Vagina (tissue), 2 donors: ENCODE measurements at regions not wholly inside any gene's neighbourhood (a gene's known extent, or its start where the extent isn't known, plus 50 kb on each side); places are given as distances from the start of the nearest gene placed in this dataset.

Experiments
- DNase-seq, 2 donors: peaks; one replicate each; pipeline ENCODE4 v3.0.0-alpha.2; 2017; ENCODE audit errors: extremely low spot score in 2 of 2
- H3K27ac ChIP-seq: fragments of 200-600 bp; sonication (generic); one replicate; pipeline ENCODE4 v1.5.1; 2019
- H3K27me3 ChIP-seq: fragments of 200-600 bp; sonication (generic); one replicate; pipeline ENCODE4 v1.5.1; 2019
- H3K36me3 ChIP-seq, 2 donors: fragments of 200-600 bp; sonication (generic); one replicate each; pipeline ENCODE4 v1.5.1; 2017 to 2019
- H3K4me1 ChIP-seq: fragments of 200-600 bp; sonication (generic); one replicate; pipeline ENCODE4 v1.5.1; 2019
- H3K4me3 ChIP-seq, 2 donors: fragments of 200-600 bp; sonication (generic); 1 replicate in 1 of 2; 2 replicates in 1 of 2; pipeline ENCODE4 v1.5.1; 2016 to 2019
- H3K9me3 ChIP-seq: fragments of 200-600 bp; sonication (generic); one replicate; pipeline ENCODE4 v1.5.1; 2019
- POLR2A ChIP-seq, 2 donors: fragments of 450-650 bp; IDR thresholded peaks; one replicate each; pipeline ENCODE4 v1.6.1; 2017; ENCODE audit warnings: antibody characterized with exemption in 2 of 2, mild to moderate bottlenecking in 2 of 2, moderate library complexity in 2 of 2
- POLR2AphosphoS5 ChIP-seq, 2 donors: sonication (generic); formaldehyde crosslinking; IDR thresholded peaks; one replicate each; pipeline ENCODE4 v1.9.0; 2017; ENCODE audit warnings: antibody characterized with exemption in 2 of 2, mild to moderate bottlenecking in 2 of 2, low read depth in 1 of 2; ENCODE audit not compliant: insufficient read depth in 1 of 2
- intact Hi-C: fragments of 100-400 bp; cut with DNase I; formaldehyde crosslinking; loops from one replicate; pipeline ENCODE4 v1.15.1; 2023
- TF ChIP-seq, protein P1 (sequence below), 3 experiments: fragments of 450-650 bp in 2 of 3; fragments of 200-600 bp in 1 of 3; sonication (generic) in 1 of 3; IDR thresholded peaks; one replicate each; pipeline ENCODE4 v1.5.1; 2017 to 2019; ENCODE audit warnings: antibody characterized with exemption in 3 of 3, mild to moderate bottlenecking in 2 of 3, moderate library complexity in 2 of 3

DNA sequence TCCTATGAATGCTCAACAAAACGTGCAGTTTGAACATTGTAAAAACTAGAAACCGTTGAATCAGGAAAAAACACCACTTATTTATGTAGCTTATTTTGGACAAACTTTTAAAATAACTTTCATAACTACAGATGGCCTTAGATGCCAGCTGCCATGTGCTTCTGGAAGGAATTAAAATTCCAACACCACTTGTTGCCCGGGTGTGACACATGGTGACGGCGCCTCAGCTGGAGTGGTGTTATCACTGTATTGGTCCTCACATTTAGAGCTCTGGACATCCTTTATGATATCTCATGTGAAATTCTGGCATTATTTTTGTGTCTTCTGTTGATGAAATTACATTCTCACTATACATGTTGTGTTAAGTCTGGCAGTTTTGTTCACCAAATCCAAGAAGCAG is 211.0 kb downstream of the IPO8 start:
- H3K4me1 ChIP-seq: no peaks in the 10 kb centered on the region
- H3K27me3 ChIP-seq: no peaks in the 10 kb centered on the region
- no peak overlapping the region for H3K4me3 ChIP-seq
- TF ChIP-seq POLR2A (IDR thresholded peaks at IDR 0.05) (no peak), POLR2AphosphoS5 (IDR thresholded peaks at IDR 0.05; ENCODE audit: insufficient read depth in 1 of 2, low read depth in 1 of 2) (no peak)
- TF ChIP-seq, protein P1, sequence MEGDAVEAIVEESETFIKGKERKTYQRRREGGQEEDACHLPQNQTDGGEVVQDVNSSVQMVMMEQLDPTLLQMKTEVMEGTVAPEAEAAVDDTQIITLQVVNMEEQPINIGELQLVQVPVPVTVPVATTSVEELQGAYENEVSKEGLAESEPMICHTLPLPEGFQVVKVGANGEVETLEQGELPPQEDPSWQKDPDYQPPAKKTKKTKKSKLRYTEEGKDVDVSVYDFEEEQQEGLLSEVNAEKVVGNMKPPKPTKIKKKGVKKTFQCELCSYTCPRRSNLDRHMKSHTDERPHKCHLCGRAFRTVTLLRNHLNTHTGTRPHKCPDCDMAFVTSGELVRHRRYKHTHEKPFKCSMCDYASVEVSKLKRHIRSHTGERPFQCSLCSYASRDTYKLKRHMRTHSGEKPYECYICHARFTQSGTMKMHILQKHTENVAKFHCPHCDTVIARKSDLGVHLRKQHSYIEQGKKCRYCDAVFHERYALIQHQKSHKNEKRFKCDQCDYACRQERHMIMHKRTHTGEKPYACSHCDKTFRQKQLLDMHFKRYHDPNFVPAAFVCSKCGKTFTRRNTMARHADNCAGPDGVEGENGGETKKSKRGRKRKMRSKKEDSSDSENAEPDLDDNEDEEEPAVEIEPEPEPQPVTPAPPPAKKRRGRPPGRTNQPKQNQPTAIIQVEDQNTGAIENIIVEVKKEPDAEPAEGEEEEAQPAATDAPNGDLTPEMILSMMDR (IDR thresholded peaks at IDR 0.05): no peak
- no peaks in the 10 kb centered on the region for H3K36me3 ChIP-seq
- H3K27ac ChIP-seq: no peak overlapping the region
- DNase-seq: no peak
- intact Hi-C loops: no loop called here
- no peaks in the 10 kb centered on the region for H3K9me3 ChIP-seq

DNA sequence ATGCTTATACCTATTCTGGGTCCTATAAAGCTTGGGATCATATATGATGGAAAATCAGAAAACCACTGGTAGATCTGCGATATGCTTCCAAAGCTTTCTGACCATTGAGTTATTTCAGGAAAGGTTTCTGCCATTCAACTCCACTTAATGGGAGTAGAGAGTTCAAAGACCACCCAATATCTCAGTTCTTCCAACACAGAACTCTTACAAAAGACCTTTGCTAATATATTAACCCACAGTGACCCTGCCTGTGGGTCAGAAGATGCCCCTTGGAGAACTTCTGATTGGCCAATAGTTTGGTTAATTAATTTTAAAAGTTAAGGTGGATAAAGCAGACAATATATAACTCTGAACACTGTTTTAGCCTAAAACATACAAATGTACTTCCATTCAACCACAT is 213.0 kb downstream of the IPO8 start:
- H3K27me3 ChIP-seq: no peaks in the 10 kb centered on the region
- no peak overlapping the region for H3K27ac ChIP-seq
- no peaks in the 10 kb centered on the region for H3K36me3 ChIP-seq
- TF ChIP-seq POLR2A (IDR thresholded peaks at IDR 0.05) (no peak), POLR2AphosphoS5 (IDR thresholded peaks at IDR 0.05; ENCODE audit: insufficient read depth in 1 of 2, low read depth in 1 of 2) (no peak)
- TF ChIP-seq, protein P1 (IDR thresholded peaks at IDR 0.05): no peak
- H3K4me3 ChIP-seq: no peak overlapping the region
- H3K9me3 ChIP-seq: no peaks in the 10 kb centered on the region
- intact Hi-C loops: no loop called here
- no peak for DNase-seq
- H3K4me1 ChIP-seq: no peaks in the 10 kb centered on the region

DNA sequence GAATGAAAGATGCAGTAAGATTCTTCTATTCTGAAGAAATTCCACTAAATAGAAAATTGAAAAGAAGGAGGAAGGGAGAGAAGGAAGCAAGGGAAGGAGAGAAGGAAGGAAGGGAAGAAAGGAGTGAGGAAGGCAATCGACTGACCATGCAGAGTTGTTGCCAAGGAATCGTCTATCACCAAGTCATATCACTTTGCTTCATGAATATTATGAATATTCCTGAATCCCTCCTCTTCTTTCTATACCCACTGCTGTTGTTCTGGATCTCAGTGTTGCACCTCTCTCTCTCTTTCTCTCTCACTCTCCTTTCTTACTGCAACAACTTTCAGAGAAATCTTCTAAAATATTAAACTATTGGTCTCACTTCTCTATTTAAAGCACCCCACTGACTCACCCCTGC is 222.4 kb downstream of the IPO8 start:
- TF ChIP-seq POLR2A (IDR thresholded peaks at IDR 0.05) (no peak), POLR2AphosphoS5 (IDR thresholded peaks at IDR 0.05; ENCODE audit: insufficient read depth in 1 of 2, low read depth in 1 of 2) (no peak)
- TF ChIP-seq, protein P1 (IDR thresholded peaks at IDR 0.05): no peak
- Histone ChIP-seq H3K27me3 (no peaks in the 10 kb centered on the region), H3K4me1 (no peaks in the 10 kb centered on the region), H3K27ac (no peak overlapping the region), H3K9me3 (no peaks in the 10 kb centered on the region), H3K36me3 (no peaks in the 10 kb centered on the region), H3K4me3 (no peak overlapping the region)
- DNase-seq: no peak
- intact Hi-C loops: no loop called here

DNA sequence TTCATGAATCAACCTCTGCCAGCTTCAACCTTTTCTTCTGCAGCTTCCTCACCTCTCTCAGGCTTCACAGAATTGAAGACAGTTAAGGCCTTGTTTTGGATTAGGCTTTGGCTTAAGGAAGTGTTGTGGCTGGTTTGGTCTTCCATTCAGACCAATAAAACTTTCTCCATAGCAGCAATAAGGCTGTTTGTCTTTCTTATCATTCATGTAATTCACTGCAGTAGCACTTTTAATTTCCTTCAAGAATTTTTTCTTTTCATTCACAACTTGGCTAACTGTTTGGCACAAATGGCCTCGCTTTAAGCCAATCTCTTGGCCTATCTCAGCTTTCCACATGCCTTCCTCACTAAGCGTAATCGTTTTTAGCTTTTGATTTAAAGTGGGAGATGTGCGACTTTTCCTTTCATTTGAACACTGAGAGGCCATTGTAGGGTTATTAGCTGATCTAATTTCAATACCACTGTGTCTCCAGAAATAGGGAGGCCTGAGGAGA is 229.5 kb downstream of the IPO8 start:
- intact Hi-C loops: no loop called here
- Histone ChIP-seq H3K4me1 (no peaks in the 10 kb centered on the region), H3K4me3 (no peak overlapping the region), H3K36me3 (no peaks in the 10 kb centered on the region), H3K27me3 (no peaks in the 10 kb centered on the region), H3K9me3 (no peaks in the 10 kb centered on the region), H3K27ac (no peak overlapping the region)
- TF ChIP-seq, protein P1 (IDR thresholded peaks at IDR 0.05): no peak
- TF ChIP-seq POLR2AphosphoS5 (IDR thresholded peaks at IDR 0.05; ENCODE audit: insufficient read depth in 1 of 2, low read depth in 1 of 2) (no peak), POLR2A (IDR thresholded peaks at IDR 0.05) (no peak)
- no peak for DNase-seq

DNA sequence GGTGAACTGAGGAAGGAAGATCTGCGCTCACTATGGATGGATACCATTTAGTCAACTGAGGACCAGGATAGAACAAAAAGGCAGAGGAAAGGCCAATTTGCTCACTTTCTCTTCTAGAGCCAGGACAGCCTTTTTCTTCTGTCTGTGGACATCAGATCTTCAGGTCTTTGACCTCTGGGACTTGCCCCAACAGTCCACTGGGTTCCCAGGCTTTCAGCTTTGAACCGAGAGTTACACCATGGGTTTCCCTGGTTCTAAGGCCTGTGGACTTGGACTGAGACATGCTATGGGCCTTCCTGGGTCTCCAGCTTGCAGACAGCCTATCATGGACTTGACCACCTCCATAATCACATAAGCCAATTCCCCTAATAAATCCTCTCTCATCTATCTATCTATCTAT is 232.0 kb downstream of the IPO8 start:
- no peak overlapping the region for H3K27ac ChIP-seq
- H3K9me3 ChIP-seq: no peaks in the 10 kb centered on the region
- H3K36me3 ChIP-seq: no peaks in the 10 kb centered on the region
- H3K4me3 ChIP-seq: no peak overlapping the region
- TF ChIP-seq POLR2A (IDR thresholded peaks at IDR 0.05): no peak
- no peak for TF ChIP-seq POLR2AphosphoS5 (IDR thresholded peaks at IDR 0.05; ENCODE audit: insufficient read depth in 1 of 2, low read depth in 1 of 2)
- TF ChIP-seq, protein P1 (IDR thresholded peaks at IDR 0.05): no peak
- no peak for DNase-seq
- no peaks in the 10 kb centered on the region for H3K27me3 ChIP-seq
- H3K4me1 ChIP-seq: no peaks in the 10 kb centered on the region
- intact Hi-C loops: no loop called here
